PC-9 (cell line): ENCODE measurements at regions not wholly inside any gene's neighbourhood (a gene's known extent, or its start where the extent isn't known, plus 50 kb on each side); places are given as distances from the start of the nearest gene placed in this dataset.

Source experiments
- BruUV-seq: library from RNA; stranded (reverse); fragments of 400-500 nt; replicated peaks from 2 replicates; lab custom pipeline; 2021; lab: Mats Ljungman, UMichigan
- CTCF ChIA-PET: fragments of 300-600 bp; sonication (Branson Sonifier 250); formaldehyde crosslinking; loops from one replicate; lab custom pipeline; 2022; ENCODE audit warnings: antibody characterized with exemption; lab: Charles Lee
- POLR2A ChIA-PET: fragments of 300-600 bp; sonication (Branson Sonifier 250); formaldehyde crosslinking; loops from one replicate; lab custom pipeline; 2022; ENCODE audit warnings: antibody characterized with exemption; ENCODE audit not compliant: unreplicated experiment; lab: Charles Lee
- DNase-seq, 2 experiments: peaks; one replicate each; pipeline versions ENCODE4 v3.0.0 to v3.0.0-alpha.2; 2015 to 2022; ENCODE audit warnings: mixed read lengths in 1 of 2
- H2AFZ ChIP-seq: fragments of 200-600 bp; sonication (generic); 2 replicates; pipeline ENCODE4 v1.8.1; 2017; ENCODE audit warnings: antibody characterized with exemption
- H3F3A ChIP-seq: fragments of 200-600 bp; sonication (generic); 2 replicates; pipeline ENCODE4 v1.8.1; 2017; ENCODE audit warnings: antibody characterized with exemption, mild to moderate bottlenecking, low read depth; ENCODE audit not compliant: insufficient read depth
- H3K27ac ChIP-seq: fragments of 200-600 bp; sonication (generic); 2 replicates; pipeline ENCODE4 v1.6.1; 2016; ENCODE audit warnings: mixed run types
- H3K27me3 ChIP-seq: fragments of 200-600 bp; sonication (generic); 2 replicates; pipeline ENCODE4 v1.6.1; 2016; ENCODE audit warnings: low read depth, mixed run types; ENCODE audit not compliant: insufficient read depth
- H3K36me3 ChIP-seq: fragments of 200-600 bp; sonication (generic); 2 replicates; pipeline ENCODE4 v1.6.1; 2016; ENCODE audit warnings: low read depth, mixed run types
- H3K4me1 ChIP-seq: fragments of 200-600 bp; sonication (generic); replicated peaks from 2 replicates; pipeline ENCODE4 v1.6.1; 2016; ENCODE audit warnings: mixed run types; ENCODE audit not compliant: insufficient read depth
- H3K4me2 ChIP-seq: fragments of 200-600 bp; sonication (generic); 2 replicates; pipeline ENCODE4 v1.6.1; 2017; ENCODE audit warnings: mixed run types
- H3K4me3 ChIP-seq: fragments of 200-600 bp; sonication (generic); 2 replicates; pipeline ENCODE4 v1.6.1; 2016; ENCODE audit warnings: mixed run types
- H3K79me2 ChIP-seq: fragments of 200-600 bp; sonication (generic); 2 replicates; pipeline ENCODE4 v1.6.1; 2017; ENCODE audit warnings: low read depth, mixed run types
- H3K9me2 ChIP-seq: fragments of 200-600 bp; sonication (generic); 2 replicates; pipeline ENCODE4 v1.8.1; 2017; ENCODE audit warnings: mild to moderate bottlenecking; ENCODE audit not compliant: insufficient read depth
- H3K9me3 ChIP-seq: fragments of 200-600 bp; sonication (generic); 2 replicates; pipeline ENCODE4 v1.8.1; 2016; ENCODE audit warnings: low read depth; ENCODE audit not compliant: insufficient read depth
- H4K20me1 ChIP-seq: fragments of 200-600 bp; sonication (generic); 2 replicates; pipeline ENCODE4 v1.8.1; 2017; ENCODE audit not compliant: insufficient read depth
- CTCF ChIP-seq: fragments of 200-600 bp; sonication (generic); conservative IDR thresholded peaks from 2 replicates; pipeline ENCODE4 v1.6.1; 2017; ENCODE audit warnings: mixed run types, antibody characterized with exemption, mild to moderate bottlenecking, moderate library complexity
- EZH2 ChIP-seq: fragments of 200-600 bp; sonication (generic); IDR thresholded peaks from 2 replicates; pipeline ENCODE4 v1.8.0; 2017; ENCODE audit warnings: antibody characterized with exemption, low read depth
- intact Hi-C: fragments of 100-400 bp; cut with micrococcal nuclease; formaldehyde crosslinking; loops from one replicate; pipeline ENCODE4 v1.10.0; 2022; ENCODE audit not compliant: unreplicated experiment

DNA sequence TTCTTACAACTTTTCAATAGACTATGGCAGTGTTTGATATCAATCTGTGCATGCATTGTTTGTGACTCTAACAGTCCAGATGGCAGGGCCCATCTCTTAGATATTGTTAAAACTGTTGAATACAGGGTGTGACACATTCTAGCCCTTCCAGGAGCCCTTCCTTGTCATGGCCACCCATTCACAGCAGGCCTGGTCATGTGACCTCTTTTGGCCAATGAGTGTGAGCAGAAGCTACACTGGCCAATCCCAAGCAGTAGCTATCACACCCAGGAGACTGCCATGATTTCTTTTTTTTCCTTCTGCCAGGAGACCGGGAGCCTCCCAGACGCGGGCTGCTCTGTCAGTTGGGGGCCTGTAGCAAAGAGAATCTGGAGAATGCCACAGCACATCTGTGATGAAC is 655.4 kb upstream of the MKI67 start:
- Histone ChIP-seq H3K4me2 (no peak overlapping the region), H3K79me2 (no peaks in the 10 kb centered on the region), H3K4me3 (no peak overlapping the region), H3K4me1 (no peaks in the 10 kb centered on the region), H3K9me2 (no peaks in the 10 kb centered on the region), H3F3A (no peaks in the 10 kb centered on the region), H3K9me3 (no peaks in the 10 kb centered on the region), H2AFZ (no peak overlapping the region), H3K36me3 (no peaks in the 10 kb centered on the region), H3K27ac (no peak overlapping the region), H4K20me1 (no peaks in the 10 kb centered on the region), H3K27me3 (peaks cover 8% of the 10 kb centered on the region; the same call in 1 of the 2 replicates)
- intact Hi-C loops: no loop called here
- ChIA-PET CTCF (no interaction called here), POLR2A (no interaction called here)
- TF ChIP-seq CTCF (no peak), EZH2 (no peak)
- BruUV-seq: no TSS peak
- no peak for DNase-seq

- ChIA-PET POLR2A (no interaction called here), CTCF (no interaction called here)
- Histone ChIP-seq H3K9me2 (no peaks in the 10 kb centered on the region), H3F3A (no peaks in the 10 kb centered on the region), H3K4me1 (no peaks in the 10 kb centered on the region), H3K9me3 (no peaks in the 10 kb centered on the region), H3K27me3 (0 out of 2 replicates have a peak, but pooled peaks cover under 1% of the 10 kb centered on the region), H2AFZ (no peak overlapping the region), H3K4me2 (no peak overlapping the region), H3K36me3 (no peaks in the 10 kb centered on the region), H3K4me3 (no peak overlapping the region), H4K20me1 (no peaks in the 10 kb centered on the region), H3K27ac (no peak overlapping the region), H3K79me2 (no peaks in the 10 kb centered on the region)
- TF ChIP-seq EZH2: no peak
- no peak for TF ChIP-seq CTCF
- intact Hi-C loops: no loop called here
- BruUV-seq: no TSS peak
- DNase-seq: no peak
These were observed 658.2 kb upstream of the MKI67 start for GRCh38 chr10:128784444-128784843.

- Histone ChIP-seq H3K9me2 (no peaks in the 10 kb centered on the region), H3K36me3 (no peaks in the 10 kb centered on the region), H3K27me3 (no peaks in the 10 kb centered on the region), H3K4me2 (no peak overlapping the region), H2AFZ (no peak overlapping the region), H4K20me1 (no peaks in the 10 kb centered on the region), H3K4me1 (no peaks in the 10 kb centered on the region), H3K79me2 (no peaks in the 10 kb centered on the region), H3F3A (no peaks in the 10 kb centered on the region), H3K27ac (no peak overlapping the region), H3K4me3 (no peak overlapping the region), H3K9me3 (no peaks in the 10 kb centered on the region)
- POLR2A ChIA-PET: no interaction called here
- CTCF ChIA-PET: no interaction called here
- intact Hi-C loops: no loop called here
- TF ChIP-seq EZH2 (no peak), CTCF (no peak)
- no TSS peak for BruUV-seq
- DNase-seq: no peak
These were observed 666.4 kb upstream of the MKI67 start for GRCh38 chr10:128792426-128793140.
